ENCODE measurements at regions not wholly inside any gene's neighbourhood (a gene's known extent, or its start where the extent isn't known, plus 50 kb on each side); places are given as distances from the start of the nearest gene placed in this dataset.

GRCh38 chr7:115634633-115635032 lies 395.9 kb downstream of the TFEC start:
- ATAC-seq (no peak), DNase-seq (no peak)
- Histone ChIP-seq H3K27me3 (ENCODE audit: low read depth) (no peaks in the 10 kb centered on the region), H3K9me3 (no peaks in the 10 kb centered on the region), H3K36me3 (no peaks in the 10 kb centered on the region), H3K27ac (no peak overlapping the region), H3K4me3 (no peak overlapping the region), H3K4me1 (peaks cover 5% of the 10 kb centered on the region)
- TF ChIP-seq CTCF (IDR thresholded peaks at IDR 0.05), result no peak
- intact Hi-C loops (cut with DNase I), result no loop called here

GRCh38 chr7:115632636-115633035 lies 397.9 kb downstream of the TFEC start:
- peaks cover 5% of the 10 kb centered on the region for H3K4me1 ChIP-seq
- intact Hi-C loops (cut with DNase I), result no loop called here
- no peak overlapping the region for H3K27ac ChIP-seq
- ATAC-seq, result no peak
- DNase-seq, result no peak
- H3K27me3 ChIP-seq (ENCODE audit: low read depth), result no peaks in the 10 kb centered on the region
- H3K36me3 ChIP-seq, result no peaks in the 10 kb centered on the region
- H3K4me3 ChIP-seq, result no peak overlapping the region
- H3K9me3 ChIP-seq, result no peaks in the 10 kb centered on the region
- TF ChIP-seq CTCF (IDR thresholded peaks at IDR 0.05), result no peak

DNA sequence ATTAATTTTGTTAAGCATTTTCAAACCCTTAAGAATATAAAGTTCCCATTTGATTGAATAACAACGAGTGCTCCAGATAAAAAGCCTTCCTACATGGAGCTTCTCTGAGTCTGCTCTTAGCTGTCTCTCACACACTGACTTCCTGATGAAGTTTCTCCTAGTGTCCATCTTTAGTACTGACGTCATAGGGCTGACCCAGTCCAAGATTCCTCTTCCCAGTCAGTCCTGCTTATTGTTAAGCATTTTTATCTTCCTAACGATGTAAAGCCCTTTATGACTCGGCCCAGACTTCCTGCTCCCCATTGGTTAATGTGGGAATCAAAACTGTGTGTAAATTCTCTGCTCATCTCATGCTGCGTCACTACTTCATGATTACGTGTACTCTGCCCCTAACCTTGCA lies 398.8 kb downstream of the TFEC start:
- no peak overlapping the region for H3K4me3 ChIP-seq
- DNase-seq, result no peak
- no peak for ATAC-seq
- no peaks in the 10 kb centered on the region for H3K36me3 ChIP-seq
- no peak for TF ChIP-seq CTCF (IDR thresholded peaks at IDR 0.05)
- intact Hi-C loops (cut with DNase I), result no loop called here
- H3K27ac ChIP-seq, result no peak overlapping the region
- H3K4me1 ChIP-seq, result peaks cover 5% of the 10 kb centered on the region
- no peaks in the 10 kb centered on the region for H3K9me3 ChIP-seq
- H3K27me3 ChIP-seq (ENCODE audit: low read depth), result no peaks in the 10 kb centered on the region

GRCh38 chr7:115630049-115630448 lies 400.5 kb downstream of the TFEC start:
- Histone ChIP-seq H3K27me3 (ENCODE audit: low read depth) (no peaks in the 10 kb centered on the region), H3K9me3 (no peaks in the 10 kb centered on the region), H3K27ac (no peak overlapping the region), H3K36me3 (no peaks in the 10 kb centered on the region), H3K4me3 (no peak overlapping the region), H3K4me1 (no peaks in the 10 kb centered on the region)
- ATAC-seq (no peak), DNase-seq (no peak)
- intact Hi-C loops (cut with DNase I), result no loop called here
- no peak for TF ChIP-seq CTCF (IDR thresholded peaks at IDR 0.05)

GRCh38 chr7:115618676-115619075 lies 411.9 kb downstream of the TFEC start:
- TF ChIP-seq CTCF (IDR thresholded peaks at IDR 0.05), result no peak
- no peak overlapping the region for H3K4me3 ChIP-seq
- intact Hi-C loops (cut with DNase I), result no loop called here
- H3K27ac ChIP-seq, result no peak overlapping the region
- H3K9me3 ChIP-seq, result no peaks in the 10 kb centered on the region
- no peaks in the 10 kb centered on the region for H3K27me3 ChIP-seq (ENCODE audit: low read depth)
- DNase-seq, result no peak
- H3K4me1 ChIP-seq, result no peaks in the 10 kb centered on the region
- H3K36me3 ChIP-seq, result no peaks in the 10 kb centered on the region
- no peak for ATAC-seq

DNA sequence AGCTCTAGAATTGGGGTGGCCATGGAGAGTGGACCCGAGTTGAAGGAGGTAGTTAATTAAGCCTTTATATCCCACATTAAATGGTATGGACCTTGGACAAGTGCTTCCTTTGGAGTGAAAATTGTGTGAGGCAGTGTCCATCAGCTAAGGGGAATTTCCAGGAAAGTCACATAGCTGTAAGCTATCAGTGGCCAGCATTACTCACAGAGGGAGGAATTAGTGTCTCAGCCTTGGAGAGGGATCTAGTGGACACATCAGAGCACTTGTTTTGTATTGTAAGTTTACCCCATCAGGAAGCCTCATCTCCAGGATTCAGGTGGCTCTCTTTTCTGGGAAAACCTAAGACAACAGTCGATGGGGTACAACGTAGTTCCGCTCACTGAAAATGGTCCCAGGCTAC lies 416.7 kb downstream of the TFEC start:
- no peak for TF ChIP-seq CTCF (IDR thresholded peaks at IDR 0.05)
- no peak for ATAC-seq
- H3K4me1 ChIP-seq, result no peaks in the 10 kb centered on the region
- H3K9me3 ChIP-seq, result no peaks in the 10 kb centered on the region
- H3K4me3 ChIP-seq, result no peak overlapping the region
- no peaks in the 10 kb centered on the region for H3K27me3 ChIP-seq (ENCODE audit: low read depth)
- no peaks in the 10 kb centered on the region for H3K36me3 ChIP-seq
- no peak overlapping the region for H3K27ac ChIP-seq
- no peak for DNase-seq
- intact Hi-C loops (cut with DNase I), result no loop called here

Measured in lower lobe of right lung (tissue), 2 donors.